ENCODE measurements at regions not wholly inside any gene's neighbourhood (a gene's known extent, or its start where the extent isn't known, plus 50 kb on each side); places are given as distances from the start of the nearest gene placed in this dataset.

DNA sequence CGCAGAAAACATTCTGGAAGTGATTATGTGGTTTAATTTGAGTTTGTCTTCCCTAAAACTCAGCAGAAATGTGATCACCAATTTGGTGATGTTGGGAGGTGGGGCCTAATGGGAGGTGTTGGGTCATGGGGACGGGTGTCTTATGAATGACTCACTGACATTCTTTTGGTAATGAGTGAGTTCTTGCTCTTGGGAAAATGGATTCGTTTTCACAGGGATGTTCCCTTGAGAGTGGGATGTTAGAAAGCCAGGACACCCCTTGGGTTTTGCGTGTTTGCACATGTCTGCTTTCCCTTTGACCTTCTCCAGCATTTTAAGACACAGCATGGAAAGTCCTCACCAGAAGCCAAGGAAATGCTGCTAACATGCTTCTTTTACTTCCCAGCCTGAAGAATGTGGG, 321.5 kb upstream of the NT5C1B start:
- peaks cover 3 to 12% (median 8%) of the 10 kb centered on the region in 3 donors for H3K36me3 Mint-ChIP-seq
- peaks cover 0 to 9% (median 6%) of the 10 kb centered on the region in 9 donors for H3K9me3 Mint-ChIP-seq
- H3K27ac Mint-ChIP-seq, result no peak overlapping the region
- POLR2A ChIA-PET, result no interaction called here
- no peak overlapping the region for H3K4me3 Mint-ChIP-seq
- H3K4me1 Mint-ChIP-seq, result peaks cover 0 to 6% (median 0%) of the 10 kb centered on the region in 4 donors
- DNase-seq (no peak), ATAC-seq (no peak)
- no peaks in the 10 kb centered on the region for H3K27me3 Mint-ChIP-seq

DNA sequence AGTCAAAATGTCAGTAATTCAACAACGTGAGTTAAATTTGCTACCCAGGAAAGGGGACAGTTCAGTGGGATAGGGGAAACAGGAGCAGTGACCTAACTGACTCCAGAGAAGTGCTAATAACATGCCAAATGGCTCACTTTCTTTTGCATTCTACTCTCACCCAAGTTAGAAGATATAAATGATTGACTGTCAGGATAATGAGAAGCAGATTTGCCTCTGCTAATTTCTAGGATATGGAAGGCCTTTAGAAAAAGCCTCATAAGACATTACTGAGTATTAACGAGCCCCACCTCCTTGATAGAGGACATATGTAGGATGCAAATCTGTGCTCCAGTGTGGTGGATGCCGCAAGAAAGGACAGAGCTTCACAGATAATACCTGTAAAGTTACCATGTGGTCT, 318.6 kb upstream of the NT5C1B start:
- Mint-ChIP-seq H3K27me3 (no peaks in the 10 kb centered on the region), H3K36me3 (peaks cover 3 to 27% (median 27%) of the 10 kb centered on the region in 3 donors), H3K9me3 (peaks cover 0 to 18% (median 9%) of the 10 kb centered on the region in 9 donors), H3K4me3 (no peak overlapping the region), H3K4me1 (peaks cover 0 to 9% (median 0%) of the 10 kb centered on the region in 4 donors), H3K27ac (no peak overlapping the region)
- no peak for DNase-seq
- ATAC-seq, result no peak
- POLR2A ChIA-PET, result no interaction called here

DNA sequence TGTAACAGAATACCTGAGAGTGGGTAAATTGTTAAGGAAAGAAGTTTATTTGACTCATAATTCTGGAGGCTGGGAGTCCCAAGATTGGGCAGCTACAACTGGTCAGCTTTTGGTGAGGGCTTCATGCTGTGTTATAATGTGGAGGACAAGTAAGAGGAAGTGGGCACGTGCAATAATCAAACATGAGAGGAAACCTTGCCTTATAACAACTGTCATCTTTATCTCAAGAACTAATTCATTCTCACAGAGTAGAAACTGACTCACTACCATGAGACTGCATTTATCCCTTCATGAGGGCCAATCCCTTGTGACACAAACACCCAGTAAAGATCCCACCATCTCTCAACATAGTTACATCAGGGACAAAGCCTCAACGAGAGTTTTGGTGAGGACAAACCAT, 318.1 kb upstream of the NT5C1B start:
- ATAC-seq (no peak), DNase-seq (no peak)
- Mint-ChIP-seq H3K27me3 (no peaks in the 10 kb centered on the region), H3K27ac (no peak overlapping the region), H3K36me3 (peaks cover 3 to 31% (median 27%) of the 10 kb centered on the region in 3 donors), H3K4me3 (no peak overlapping the region), H3K9me3 (peaks cover 0 to 18% (median 9%) of the 10 kb centered on the region in 9 donors), H3K4me1 (peaks cover 0 to 9% (median 0%) of the 10 kb centered on the region in 4 donors)
- POLR2A ChIA-PET, result no interaction called here

DNA sequence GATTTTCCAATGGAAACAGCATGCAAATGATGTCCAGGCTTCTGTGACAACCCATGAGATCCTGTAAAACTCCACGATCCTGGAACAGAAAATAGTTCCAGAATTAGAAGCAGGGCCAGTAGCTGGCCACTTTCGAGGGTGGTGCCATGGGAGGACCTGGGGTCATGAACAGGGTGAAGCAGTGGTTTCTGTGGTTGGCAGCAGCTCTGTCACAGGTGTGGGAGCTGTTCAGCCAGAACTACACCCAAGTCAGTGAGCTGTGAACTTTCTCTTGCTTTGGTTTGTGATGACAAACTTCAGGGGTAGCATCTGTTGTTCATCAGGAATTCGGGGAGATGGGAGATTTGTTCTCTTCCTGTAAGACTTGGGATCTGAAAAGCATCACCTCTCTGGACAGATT, 314.4 kb upstream of the NT5C1B start:
- Mint-ChIP-seq H3K27me3 (no peaks in the 10 kb centered on the region), H3K36me3 (peaks cover 3 to 31% (median 27%) of the 10 kb centered on the region in 3 donors), H3K4me1 (peaks cover 0 to 7% (median 0%) of the 10 kb centered on the region in 4 donors), H3K9me3 (peaks cover 0 to 18% (median 9%) of the 10 kb centered on the region in 9 donors), H3K4me3 (no peak overlapping the region), H3K27ac (no peak overlapping the region)
- no peak for ATAC-seq
- DNase-seq, result no peak
- POLR2A ChIA-PET, result no interaction called here

DNA sequence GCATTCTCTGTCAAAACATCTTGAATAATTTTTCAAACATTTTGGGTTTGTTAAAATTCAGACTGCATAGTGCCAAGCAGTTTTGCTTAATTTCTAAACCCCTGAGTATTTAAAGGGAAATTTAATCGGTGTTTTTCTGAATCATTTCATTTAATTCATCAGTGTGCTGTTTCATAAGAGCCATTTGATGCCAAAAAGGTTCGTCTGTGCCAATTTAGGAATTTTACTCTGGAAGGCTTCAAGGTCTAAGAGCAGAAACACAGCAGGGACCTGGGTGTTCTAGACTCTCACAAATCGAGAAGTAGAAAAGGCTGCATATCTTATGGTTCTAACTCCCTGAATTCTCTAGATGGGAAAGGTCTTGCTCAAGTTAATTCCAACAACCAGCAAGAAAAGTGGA, 311.9 kb upstream of the NT5C1B start:
- Mint-ChIP-seq H3K4me3 (no peak overlapping the region), H3K4me1 (peaks cover 0 to 5% (median 0%) of the 10 kb centered on the region in 4 donors), H3K9me3 (peaks cover 0 to 11% (median 3%) of the 10 kb centered on the region in 9 donors), H3K27ac (no peak overlapping the region), H3K36me3 (peaks cover 0 to 27% (median 22%) of the 10 kb centered on the region in 3 donors), H3K27me3 (no peaks in the 10 kb centered on the region)
- POLR2A ChIA-PET, result no interaction called here
- ATAC-seq (no peak), DNase-seq (no peak)

DNA sequence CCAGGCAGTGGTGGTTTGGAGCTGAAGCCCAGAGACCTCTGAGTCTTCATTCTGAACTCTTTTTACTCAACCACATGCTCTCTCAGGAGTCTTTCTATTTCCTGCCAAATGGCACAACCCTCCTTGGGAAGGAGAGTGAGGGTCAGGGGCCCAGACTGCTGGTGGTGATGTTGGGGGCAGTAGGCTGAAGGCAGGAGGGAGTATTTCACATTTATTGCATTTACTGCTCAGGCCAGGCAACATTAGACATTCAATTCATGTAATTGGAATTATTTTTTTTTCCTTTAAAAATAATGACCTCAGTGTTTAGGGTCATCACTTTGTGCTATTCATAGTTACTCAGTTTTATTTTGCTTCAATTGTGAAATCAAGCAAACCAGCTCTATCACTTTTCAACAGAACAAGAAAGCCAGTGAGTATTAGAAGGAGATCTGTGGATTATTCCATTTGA, 311.3 kb upstream of the NT5C1B start:
- Mint-ChIP-seq H3K27me3 (no peaks in the 10 kb centered on the region), H3K36me3 (peaks cover 1 to 24% (median 17%) of the 10 kb centered on the region in 3 donors), H3K27ac (no peak overlapping the region), H3K4me3 (no peak overlapping the region), H3K4me1 (peaks cover 0 to 5% (median 0%) of the 10 kb centered on the region in 4 donors), H3K9me3 (peaks cover 0 to 7% (median 3%) of the 10 kb centered on the region in 9 donors)
- POLR2A ChIA-PET, result no interaction called here
- DNase-seq (no peak), ATAC-seq (no peak)

DNA sequence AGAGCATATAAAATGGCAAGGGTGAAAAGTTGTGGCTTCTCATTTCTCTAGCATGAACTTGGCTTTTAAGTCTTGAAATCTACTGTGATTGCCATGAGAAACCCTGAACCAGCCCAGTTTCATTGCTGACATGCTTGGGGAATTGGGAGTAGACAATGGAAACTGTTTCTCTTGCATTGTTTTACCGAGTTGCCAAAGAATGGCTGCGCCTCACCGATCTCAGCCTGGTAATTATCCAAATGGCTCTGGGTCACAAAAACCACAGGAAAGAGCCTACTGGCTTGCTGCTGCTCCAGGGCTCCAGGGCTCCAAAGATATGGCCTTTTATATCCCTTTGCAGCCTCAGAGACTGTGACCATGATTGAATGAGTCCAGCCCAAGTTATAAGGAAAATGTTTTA, 310.4 kb upstream of the NT5C1B start:
- Mint-ChIP-seq H3K4me1 (peaks cover 0 to 5% (median 0%) of the 10 kb centered on the region in 4 donors), H3K27me3 (no peaks in the 10 kb centered on the region), H3K36me3 (peaks cover 3 to 25% (median 11%) of the 10 kb centered on the region in 3 donors), H3K4me3 (no peak overlapping the region), H3K9me3 (peaks cover 0 to 2% (median 0%) of the 10 kb centered on the region in 9 donors), H3K27ac (no peak overlapping the region)
- no peak for ATAC-seq
- DNase-seq, result no peak
- POLR2A ChIA-PET, result no interaction called here

DNA sequence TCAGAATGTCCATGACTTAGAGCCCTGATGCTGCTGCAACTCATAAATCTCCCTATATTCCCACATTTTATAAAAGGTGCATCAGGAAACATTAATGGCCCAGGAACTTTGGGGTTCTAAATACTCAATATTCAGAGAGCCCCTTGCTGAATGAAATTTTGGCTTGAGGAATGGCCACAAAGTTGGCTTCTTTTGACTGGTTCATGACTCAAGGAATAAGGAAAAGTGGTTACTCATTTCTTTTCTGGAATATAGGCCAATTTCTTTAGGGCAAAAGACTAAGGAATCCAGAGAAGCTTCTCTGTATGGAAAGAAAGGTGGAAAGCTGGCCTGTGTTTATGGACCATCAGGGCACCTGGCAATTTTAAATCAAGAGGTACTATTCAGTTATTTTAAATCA, 308.9 kb upstream of the NT5C1B start:
- Mint-ChIP-seq H3K4me3 (no peak overlapping the region), H3K36me3 (peaks cover 0 to 17% (median 6%) of the 10 kb centered on the region in 3 donors), H3K27me3 (no peaks in the 10 kb centered on the region), H3K4me1 (peaks cover 0 to 2% (median 0%) of the 10 kb centered on the region in 4 donors), H3K9me3 (no peaks in the 10 kb centered on the region), H3K27ac (no peak overlapping the region)
- POLR2A ChIA-PET, result no interaction called here
- ATAC-seq, result no peak
- DNase-seq, result no peak

DNA sequence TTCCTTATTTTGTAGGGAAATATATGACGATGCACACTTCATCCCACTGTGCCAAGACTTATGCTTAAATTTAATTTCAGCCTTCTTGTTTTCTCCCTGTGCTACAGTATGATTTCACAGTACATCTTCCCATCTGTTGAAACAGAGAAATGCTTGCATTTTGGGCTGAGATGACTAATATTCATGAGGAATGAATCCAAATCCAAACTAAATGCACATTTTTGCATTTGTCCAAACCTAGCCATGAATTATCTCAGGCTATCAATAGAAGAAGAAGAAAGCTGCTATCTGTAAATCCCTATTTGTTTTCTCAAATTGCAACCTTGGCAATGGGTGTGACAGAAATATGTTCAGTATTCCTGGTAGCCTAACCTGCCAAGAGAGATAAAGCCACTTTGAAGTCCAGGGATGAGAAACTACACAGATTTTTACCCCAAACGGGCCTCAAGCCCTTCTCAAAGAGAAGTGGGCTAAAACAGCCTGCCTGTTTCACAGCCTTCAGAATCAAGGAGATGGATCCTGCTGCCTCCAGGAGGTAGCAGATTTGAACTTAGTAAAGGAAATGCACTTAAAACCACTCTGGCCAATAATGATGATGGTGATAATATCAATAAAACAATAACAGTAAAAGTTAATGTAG, 306.9 kb upstream of the NT5C1B start:
- DNase-seq (no peak), ATAC-seq (no peak)
- H3K27ac Mint-ChIP-seq, result no peak overlapping the region
- no peak overlapping the region for H3K4me3 Mint-ChIP-seq
- H3K9me3 Mint-ChIP-seq, result peaks cover 0 to 8% (median 0%) of the 10 kb centered on the region in 9 donors
- H3K36me3 Mint-ChIP-seq, result peaks cover 0 to 18% (median 11%) of the 10 kb centered on the region in 3 donors
- H3K4me1 Mint-ChIP-seq, result peaks cover 0 to 5% (median 0%) of the 10 kb centered on the region in 4 donors
- H3K27me3 Mint-ChIP-seq, result no peaks in the 10 kb centered on the region
- POLR2A ChIA-PET, result no interaction called here

DNA sequence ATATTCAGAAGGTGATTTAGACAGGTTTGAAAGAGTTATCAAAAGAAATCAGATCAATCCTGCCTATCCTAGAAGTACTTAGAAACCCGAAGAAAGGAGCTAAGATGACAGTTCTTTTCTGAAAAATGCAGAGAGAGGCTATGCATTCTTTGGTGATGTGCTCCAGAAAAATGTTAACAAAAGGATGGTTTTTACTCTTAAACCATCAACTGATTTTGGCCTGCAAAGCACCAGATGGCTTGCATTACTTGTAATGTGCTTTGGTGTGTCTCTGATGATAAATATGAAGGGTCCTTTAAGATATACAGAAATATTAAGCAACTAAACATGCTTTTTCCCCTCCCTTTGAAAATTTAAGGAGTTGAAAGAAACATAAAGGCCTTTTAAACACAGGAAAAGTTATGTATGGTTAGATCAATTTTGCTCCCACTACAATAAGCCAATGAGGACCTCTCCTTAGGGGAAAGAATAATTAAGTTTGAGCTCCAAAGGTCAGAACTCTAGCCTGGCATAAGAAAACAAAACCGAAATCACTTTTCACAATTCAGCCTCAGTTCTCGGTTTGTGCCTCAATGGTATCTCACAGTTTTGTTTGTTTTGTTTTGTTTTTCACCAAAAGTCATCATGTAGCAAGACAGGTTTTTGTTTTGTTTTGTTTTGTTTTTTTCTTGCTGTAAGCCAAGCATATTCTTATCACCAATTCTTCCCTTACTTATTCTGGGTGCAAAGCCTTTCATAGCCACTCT, 302.4 kb upstream of the NT5C1B start:
- POLR2A ChIA-PET, result no interaction called here
- H3K27me3 Mint-ChIP-seq, result no peaks in the 10 kb centered on the region
- ATAC-seq (no peak), DNase-seq (no peak)
- H3K4me3 Mint-ChIP-seq, result no peak overlapping the region
- H3K4me1 Mint-ChIP-seq, result peaks cover 0 to 2% (median 0%) of the 10 kb centered on the region in 4 donors
- peaks cover 0 to 31% (median 11%) of the 10 kb centered on the region in 3 donors for H3K36me3 Mint-ChIP-seq
- H3K27ac Mint-ChIP-seq, result no peak overlapping the region
- peaks cover 0 to 8% (median 0%) of the 10 kb centered on the region in 9 donors for H3K9me3 Mint-ChIP-seq

DNA sequence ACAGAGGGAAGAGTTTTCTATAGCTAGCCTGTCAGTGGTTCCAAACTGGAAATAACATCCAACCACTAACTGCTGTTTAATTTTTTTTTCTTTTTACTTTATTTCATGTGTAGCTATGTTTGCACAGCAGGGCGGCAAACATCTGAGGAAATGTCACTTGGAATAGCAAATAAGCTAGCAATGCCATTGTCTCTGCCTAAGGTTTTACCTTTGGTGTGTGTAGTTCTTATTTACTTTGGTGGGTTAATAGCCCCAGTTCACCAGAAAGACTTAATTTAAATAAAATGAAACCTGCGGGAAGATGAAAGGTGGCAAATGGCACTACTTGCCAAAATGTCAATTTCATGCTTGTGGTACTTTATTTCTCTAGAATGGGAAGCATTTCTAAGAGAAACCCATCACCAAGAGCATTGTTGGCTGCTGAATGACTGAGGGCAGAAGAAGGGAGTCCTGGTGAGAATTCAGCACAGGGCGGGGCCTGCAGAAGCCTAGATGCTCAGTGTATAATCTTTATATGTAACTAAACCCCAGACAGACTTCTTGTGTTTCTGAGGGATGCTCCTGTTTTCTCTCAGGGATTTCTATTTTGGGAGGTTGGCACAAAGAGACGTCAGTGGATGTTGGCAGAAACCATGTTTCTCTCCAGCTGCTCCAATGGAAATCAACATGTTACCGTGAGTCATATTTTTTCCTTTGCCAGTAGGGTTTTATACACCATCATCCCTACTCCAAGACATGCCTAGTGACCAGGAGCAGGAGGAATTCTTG, 300.4 kb upstream of the NT5C1B start:
- H3K9me3 Mint-ChIP-seq, result peaks cover 0 to 10% (median 0%) of the 10 kb centered on the region in 9 donors
- peaks cover 0 to 2% (median 0%) of the 10 kb centered on the region in 4 donors for H3K4me1 Mint-ChIP-seq

DNA sequence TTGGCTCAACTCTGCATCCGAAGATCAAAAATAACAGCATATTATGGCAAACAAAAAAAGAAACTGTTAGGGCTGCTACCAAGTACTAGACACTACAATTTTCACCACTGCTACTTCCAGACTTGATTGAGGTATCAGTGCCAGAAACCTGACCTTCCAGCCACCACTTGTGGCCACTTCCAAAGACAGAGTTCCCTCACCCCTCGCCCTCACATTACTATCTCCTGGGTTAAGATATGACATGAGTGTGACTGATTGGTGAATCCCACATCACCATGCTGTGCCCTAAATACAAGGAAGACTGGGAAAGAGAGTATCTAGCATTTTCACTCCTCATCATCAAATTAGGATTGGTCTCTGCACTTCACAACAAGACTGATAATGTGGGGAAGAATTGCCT, 296.1 kb upstream of the NT5C1B start:
- H3K9me3 Mint-ChIP-seq, result peaks cover 0 to 10% (median 0%) of the 10 kb centered on the region in 9 donors
- no peak overlapping the region for H3K4me3 Mint-ChIP-seq
- ATAC-seq (no peak), DNase-seq (no peak)
- no peaks in the 10 kb centered on the region for H3K27me3 Mint-ChIP-seq
- no peak overlapping the region for H3K27ac Mint-ChIP-seq
- H3K36me3 Mint-ChIP-seq, result peaks cover 0 to 19% (median 4%) of the 10 kb centered on the region in 3 donors
- POLR2A ChIA-PET, result no interaction called here
- no peaks in the 10 kb centered on the region for H3K4me1 Mint-ChIP-seq

More for the DNA sequence above, 300.4 kb upstream of the NT5C1B start:
- ATAC-seq, result no peak
- peaks cover 0 to 26% (median 8%) of the 10 kb centered on the region in 3 donors for H3K36me3 Mint-ChIP-seq
- H3K27ac Mint-ChIP-seq, result no peak overlapping the region
- no peak for DNase-seq
- no peak overlapping the region for H3K4me3 Mint-ChIP-seq
- H3K27me3 Mint-ChIP-seq, result no peaks in the 10 kb centered on the region
- POLR2A ChIA-PET, result no interaction called here

Measured in naive thymus-derived CD8-positive, alpha-beta T cell (primary cell).